ENCODE measurements at regions not wholly inside any gene's neighbourhood (a gene's known extent, or its start where the extent isn't known, plus 50 kb on each side); places are given as distances from the start of the nearest gene placed in this dataset.

DNA sequence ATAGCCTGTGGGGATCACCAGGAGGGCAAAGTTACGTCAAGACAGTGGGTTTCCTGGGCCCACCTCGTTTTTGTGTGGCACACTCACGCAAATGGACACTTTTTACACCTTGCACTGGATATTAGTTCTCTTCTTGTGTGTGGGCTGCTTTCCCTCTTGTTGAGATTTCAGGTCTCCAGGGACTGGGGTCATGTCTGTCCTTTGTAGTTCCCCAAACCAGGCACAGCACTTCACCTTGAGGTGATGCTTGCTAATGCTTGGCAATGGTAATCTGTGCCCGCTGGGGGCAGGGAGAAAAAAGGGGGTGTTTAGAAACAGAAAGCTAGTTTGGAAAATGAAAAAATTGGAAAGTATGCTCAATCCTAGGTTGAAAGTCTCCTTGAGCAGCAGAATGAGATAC, 195.3 kb downstream of the PTEN start:
- DNase-seq (ENCODE audit: low read depth in 4 of 4, low spot score in 3 of 4): no peak

GRCh38 chr10:88059190-88059589, 195.8 kb downstream of the PTEN start:
- no peak for DNase-seq (ENCODE audit: low read depth in 4 of 4, low spot score in 3 of 4)

DNA sequence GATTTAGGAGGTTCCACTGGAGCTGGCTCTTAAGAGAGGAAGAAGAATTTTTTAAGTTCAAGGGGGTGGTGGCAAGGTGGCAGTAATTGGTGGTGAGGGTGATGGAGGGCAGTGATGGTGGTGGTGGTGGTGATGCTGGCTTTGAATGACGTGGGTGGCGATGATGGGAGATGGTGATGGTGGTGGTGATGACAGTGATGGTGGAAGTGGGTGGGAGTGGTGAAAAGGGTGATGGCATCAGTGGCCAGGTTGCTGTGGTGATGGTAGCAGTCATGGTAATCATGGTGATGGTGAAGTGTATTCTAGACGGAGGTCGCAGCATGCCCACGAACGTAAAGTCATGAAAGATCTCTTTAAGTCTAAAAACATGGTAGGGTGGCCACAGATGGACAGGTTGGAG, 197.3 kb downstream of the PTEN start:
- DNase-seq (ENCODE audit: low read depth in 4 of 4, low spot score in 3 of 4): no peak

DNA sequence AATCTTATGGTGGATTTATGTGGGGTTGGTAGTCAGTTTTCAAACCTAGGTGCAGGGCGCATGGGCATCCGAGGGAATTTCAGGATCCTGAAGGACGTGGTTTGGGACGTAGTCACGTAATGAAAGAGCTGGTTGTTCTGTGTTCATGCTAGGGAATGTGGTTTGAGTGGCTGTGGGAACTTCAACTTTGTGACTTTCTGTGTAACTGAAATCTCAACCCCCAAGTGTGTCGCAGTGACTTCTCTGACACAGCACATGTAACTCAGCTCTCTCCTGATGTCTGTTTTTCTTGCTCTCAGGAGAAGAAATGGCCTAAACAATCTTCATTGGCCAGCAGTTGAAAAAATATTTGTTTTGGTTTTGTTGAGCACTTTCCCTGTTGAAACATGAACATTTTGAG, 199.0 kb downstream of the PTEN start:
- DNase-seq (ENCODE audit: low read depth in 4 of 4, low spot score in 3 of 4): no peak

DNA sequence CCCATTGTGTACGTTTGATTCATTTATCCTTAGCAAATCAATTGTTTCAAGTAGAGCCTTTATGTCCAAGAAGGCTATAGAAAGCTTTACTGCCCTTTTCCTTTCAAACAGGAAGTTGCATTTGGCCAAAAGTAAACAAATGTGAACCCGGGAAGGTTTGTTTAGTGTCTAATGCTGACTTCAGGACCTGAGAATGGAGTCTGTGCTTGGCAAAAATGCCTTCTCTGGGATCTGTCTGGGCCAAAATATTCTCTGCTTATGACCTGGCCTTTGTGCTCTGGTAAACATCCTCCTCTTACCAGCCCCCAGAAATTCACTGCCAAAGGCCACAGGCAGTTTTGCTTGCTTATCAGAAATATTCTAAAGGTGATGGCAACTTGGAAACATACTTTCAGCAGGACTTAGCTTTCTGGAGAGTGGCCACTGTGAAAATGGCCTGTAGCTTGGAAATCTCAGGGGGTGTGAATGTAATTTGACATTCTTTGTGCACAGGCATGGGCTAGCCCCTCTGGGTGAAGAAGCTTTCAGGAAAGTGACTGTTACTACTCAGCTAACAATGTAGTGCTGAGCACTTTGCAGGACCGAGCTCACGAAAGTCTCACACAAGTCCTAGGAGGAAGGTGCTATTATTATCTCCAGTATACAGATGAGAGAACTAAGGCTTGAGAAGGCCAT, 199.5 kb downstream of the PTEN start:
- DNase-seq (ENCODE audit: low read depth in 4 of 4, low spot score in 3 of 4): no peak

DNA sequence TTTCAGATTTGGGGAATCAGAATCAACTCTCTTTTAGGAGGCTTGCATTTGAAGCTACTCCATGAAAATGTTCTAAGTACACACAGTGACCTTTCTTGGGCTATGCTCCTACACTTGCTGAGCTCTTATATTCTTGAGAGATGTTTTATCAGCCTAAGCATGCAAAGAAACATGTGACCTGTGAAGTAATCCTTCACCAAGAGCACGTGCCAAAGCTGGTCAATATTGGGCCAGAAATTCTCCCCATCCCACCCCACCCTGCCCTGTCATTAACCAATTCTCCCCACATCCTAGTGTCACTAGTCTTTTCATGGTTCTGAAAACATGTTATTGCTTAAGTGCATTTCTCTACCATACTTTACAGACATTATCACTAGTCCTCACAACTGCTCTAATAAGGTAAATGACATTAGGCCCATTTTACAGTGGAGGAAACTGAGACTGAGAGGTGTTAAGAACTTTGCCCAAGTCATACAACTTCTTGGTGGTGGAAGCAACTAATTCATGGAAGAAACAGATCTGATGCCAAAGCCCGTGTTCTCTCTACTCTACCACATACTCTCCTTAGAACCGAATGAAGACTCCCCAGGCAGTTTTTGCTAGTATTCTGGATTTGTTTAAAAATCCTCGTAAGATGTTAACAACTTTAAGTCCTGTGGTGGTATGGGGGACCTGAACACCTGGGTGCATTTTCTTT, 200.6 kb downstream of the PTEN start:
- no peak for DNase-seq (ENCODE audit: low read depth in 4 of 4, low spot score in 3 of 4)

- no peak for DNase-seq (ENCODE audit: low read depth in 4 of 4, low spot score in 3 of 4)
Observed at GRCh38 chr10:88064608-88065382, 201.4 kb downstream of the PTEN start.

GRCh38 chr10:88065383-88066049, 202.1 kb downstream of the PTEN start:
- DNase-seq (ENCODE audit: low read depth in 4 of 4, low spot score in 3 of 4): no peak

DNA sequence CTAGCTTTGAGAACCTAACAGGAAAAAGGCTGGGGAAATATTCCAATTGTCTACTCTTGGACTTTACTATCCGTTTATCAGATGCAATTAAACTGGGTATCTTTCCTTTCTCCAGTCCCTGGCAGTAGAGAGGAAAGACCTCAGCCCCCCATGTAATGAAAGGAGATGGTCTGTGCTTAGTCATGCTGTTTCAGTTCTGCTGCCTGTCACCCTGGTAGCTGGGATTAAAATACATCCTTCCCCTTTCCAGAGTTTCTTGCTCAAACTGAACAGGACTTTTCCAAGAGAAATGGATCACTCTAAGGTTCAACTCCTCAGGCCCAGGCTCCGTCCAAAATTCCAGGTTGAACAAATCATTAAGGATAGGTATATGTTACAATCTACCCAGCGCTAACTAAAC, 202.9 kb downstream of the PTEN start:
- no peak for DNase-seq (ENCODE audit: low read depth in 4 of 4, low spot score in 3 of 4)

DNA sequence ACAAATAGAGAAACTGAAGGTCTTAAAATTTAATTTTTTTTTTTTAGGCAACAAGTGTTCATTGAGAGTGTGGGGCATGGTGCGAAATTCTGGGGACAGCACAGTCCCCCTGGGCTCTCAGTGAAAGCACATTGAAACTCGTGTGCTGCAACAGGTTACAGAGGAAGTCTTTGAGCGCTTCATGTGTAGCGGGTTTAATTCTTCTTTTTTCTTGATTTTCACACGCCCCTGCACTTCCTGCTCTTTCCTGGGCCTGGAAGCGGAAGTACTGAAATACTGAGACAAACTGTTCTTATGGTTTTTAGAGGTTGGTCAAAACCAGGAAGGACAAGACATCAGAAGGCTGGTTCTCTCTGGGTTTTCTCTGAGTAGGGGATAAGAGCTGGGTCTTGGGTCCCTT, 203.5 kb downstream of the PTEN start:
- DNase-seq (ENCODE audit: low read depth in 4 of 4, low spot score in 3 of 4): no peak

- DNase-seq (ENCODE audit: low read depth in 4 of 4, low spot score in 3 of 4): no peak
Observed at GRCh38 chr10:88067737-88068136, 204.3 kb downstream of the PTEN start.

DNA sequence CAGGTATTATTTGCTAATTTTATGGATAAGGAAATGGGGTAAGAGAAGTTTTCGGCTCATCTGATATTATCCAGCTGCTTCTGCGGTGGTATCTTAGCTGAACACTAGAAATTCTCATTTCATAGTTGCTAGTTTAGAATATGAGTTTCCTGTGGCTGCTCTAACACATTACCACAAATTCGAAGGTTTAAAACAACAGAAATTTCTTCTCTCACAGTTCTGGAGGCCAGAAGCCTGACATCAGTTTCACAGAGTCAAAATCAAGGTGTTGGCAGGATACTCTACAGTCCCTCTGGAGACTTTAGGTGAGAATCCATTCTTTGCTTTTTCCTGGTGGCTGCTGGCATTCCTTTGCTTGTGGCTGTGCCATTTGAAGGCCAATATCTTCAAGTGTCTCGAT, 205.9 kb downstream of the PTEN start:
- no peak for DNase-seq (ENCODE audit: low read depth in 4 of 4, low spot score in 3 of 4)

GRCh38 chr10:88070080-88070880, 206.9 kb downstream of the PTEN start:
- no peak for DNase-seq (ENCODE audit: low read depth in 4 of 4, low spot score in 3 of 4)

GRCh38 chr10:88071879-88072278, 208.5 kb downstream of the PTEN start:
- DNase-seq (ENCODE audit: low read depth in 4 of 4, low spot score in 3 of 4): no peak

DNA sequence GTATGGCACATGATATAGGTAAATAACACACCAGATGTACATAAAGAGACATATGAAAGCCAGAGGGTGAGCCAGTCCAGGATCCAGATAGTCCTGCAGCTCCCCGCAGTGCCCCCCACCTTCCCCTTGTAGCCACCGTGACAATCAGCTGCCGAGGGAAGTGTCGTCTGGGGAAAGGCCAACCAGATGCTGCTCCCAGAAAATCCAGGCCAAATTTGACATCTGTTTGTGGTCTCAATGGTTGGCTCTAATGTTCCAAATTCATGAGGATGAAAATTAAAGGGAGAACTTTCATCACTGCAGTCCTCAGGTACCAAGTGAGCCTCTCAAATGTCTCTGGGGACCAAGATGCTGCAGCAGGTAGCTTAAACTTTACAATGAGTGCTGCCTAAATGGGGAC, 210.3 kb downstream of the PTEN start:
- no peak for DNase-seq (ENCODE audit: low read depth in 4 of 4, low spot score in 3 of 4)

DNA sequence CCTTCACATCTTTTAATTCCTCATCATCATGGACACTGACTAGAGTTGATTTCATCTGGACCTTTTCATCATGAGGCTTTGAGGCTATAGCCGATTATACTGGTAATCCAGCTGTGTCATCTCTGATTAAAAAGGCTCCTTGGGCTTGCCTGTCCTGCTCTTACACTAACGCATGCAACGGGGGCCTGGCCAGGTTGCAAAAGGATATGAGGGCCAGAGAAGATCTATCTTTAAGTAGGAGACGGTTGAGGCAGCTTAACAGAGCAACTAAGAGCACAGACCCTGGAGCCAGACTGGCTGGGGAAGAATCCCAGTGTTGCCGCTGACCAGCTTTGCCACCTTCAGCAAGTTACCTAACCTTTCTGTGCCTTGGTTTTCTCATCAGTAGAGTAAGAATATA, 211.5 kb downstream of the PTEN start:
- DNase-seq (ENCODE audit: low read depth in 4 of 4, low spot score in 3 of 4): no peak

DNA sequence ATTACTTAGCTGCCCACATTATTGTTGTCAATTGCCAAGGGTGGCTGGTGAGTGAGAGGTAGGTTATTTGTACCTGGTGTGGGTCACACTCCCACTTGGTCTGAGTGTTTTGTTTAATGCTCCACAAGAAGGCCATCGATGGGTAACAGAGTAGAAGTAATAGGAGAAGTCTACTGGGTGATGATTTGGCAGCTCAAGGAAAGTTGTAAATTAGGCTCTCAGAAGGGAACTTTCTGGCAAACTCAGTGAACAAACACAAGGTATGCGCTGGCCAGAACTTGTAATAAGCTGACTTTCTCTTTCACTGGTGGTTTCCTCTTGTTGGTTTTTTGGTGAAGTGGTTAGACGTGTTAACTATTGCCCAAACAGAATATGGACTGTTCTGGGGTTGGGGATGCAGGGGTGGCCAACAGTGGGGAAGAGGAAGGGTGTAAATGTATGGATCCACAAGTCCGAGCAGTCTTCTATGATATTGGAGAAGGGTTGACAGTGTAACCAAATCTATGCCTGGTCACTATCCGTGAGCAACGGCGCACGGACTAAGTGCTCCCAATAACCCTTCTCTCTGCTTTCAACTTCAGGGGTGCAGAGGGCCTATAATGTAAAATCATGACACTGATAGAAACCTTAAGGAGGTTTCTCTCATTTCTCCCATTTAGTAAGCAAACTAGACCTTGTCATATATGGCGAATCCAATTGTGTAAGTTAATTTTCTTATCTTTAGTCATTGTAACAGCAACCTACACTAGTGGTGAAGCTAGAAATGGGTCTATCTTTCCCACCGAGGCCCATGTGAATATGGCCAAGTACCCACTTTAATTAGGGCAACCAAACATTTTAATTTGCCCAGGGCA, 212.8 kb downstream of the PTEN start:
- DNase-seq (ENCODE audit: low read depth in 4 of 4, low spot score in 3 of 4): no peak

GRCh38 chr10:88077977-88078376, 214.6 kb downstream of the PTEN start:
- no peak for DNase-seq (ENCODE audit: low read depth in 4 of 4, low spot score in 3 of 4)

GRCh38 chr10:88080213-88080612, 216.8 kb downstream of the PTEN start:
- peak in 1 of 4 donors; percentile 40 for DNase-seq (ENCODE audit: low read depth in 4 of 4, low spot score in 3 of 4)

All from left renal pelvis (tissue), 4 donors.